HG02588 (cell line): ENCODE measurements at regions not wholly inside any gene's neighbourhood (a gene's known extent, or its start where the extent isn't known, plus 50 kb on each side); places are given as distances from the start of the nearest gene placed in this dataset.

Experiments used
- ATAC-seq: cut with Tn5 transposase; IDR thresholded peaks from one replicate; pipeline ENCODE4 v1.9.1; 2021; ENCODE audit warnings: mild to moderate bottlenecking, moderate library complexity; ENCODE audit not compliant: unreplicated experiment

DNA sequence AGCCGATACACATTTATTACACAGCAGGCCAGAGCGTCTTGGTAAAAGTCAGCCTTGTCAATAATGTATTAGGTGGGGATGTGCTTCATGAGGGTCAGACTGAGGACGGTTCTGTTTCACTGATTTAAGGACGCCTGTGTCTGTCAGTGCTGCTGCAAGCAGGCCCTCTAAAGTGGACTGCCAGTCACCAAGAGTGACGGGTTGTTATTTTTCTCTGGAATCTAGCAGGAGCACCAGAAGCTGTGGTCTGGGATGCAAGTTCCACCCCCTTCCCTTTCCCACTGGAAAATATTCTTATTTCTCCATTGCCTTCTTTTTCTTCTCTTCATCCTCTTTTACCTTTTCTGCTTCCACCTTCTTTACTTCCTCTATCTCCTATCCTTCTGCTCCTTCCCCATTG, 191.2 kb upstream of the NCAM1 start:
- ATAC-seq: no peak

DNA sequence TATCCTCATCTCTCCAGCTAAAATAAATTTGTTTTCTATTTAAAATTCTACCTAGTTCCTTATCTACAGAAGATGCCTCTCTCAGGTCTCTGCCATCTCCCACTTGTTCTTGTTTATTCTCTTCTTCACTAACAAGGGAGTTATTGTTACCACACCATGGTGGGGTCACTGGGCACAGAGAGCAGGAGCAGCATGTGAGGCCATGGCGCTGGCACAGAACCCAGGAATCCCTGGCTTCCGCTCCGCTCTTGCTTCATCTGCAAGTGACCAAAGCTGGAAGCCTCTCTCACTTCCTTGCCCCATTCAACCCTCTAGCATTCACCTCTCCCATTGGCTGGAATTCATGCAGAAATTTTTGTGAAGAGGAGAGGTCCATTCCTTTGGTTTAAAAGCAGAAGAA, 190.7 kb upstream of the NCAM1 start:
- ATAC-seq: no peak

DNA sequence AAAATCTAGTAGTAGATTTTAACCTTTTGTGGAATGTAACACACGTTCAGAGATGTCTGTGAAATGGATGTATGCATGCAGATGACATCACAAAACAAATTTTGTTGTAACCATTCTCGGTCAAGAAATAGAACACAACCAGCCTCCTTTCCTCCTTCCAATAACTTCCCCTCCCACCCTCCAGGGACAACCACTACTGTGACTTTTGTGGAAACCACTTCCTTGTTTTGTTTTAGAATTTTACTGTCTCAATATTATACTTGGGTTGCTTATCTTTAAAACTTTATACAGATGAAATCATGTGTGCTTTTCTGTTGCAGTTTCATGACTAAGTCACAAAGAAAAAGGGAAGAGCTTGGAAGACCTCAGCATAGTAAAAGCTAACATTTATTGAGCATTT, 189.4 kb upstream of the NCAM1 start:
- ATAC-seq: no peak

DNA sequence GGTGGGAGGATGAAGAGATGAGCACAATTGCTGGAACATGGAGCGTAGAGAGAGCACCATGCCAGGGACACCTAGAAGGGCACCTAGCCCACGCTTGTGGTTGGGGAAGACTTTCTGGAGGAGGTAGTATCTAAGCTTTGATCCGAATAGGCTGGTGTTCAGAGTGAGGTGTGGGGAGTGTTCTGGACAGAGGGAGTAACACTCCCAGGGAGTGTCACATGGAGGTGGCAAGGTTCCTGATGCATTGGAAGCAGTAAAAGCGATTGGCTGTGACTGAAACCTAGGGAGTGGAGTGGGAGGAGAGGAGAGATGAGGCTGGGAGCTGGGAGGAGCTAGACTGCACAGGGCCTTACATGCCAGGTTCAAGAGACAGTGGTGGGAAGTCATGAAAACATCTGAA, 188.0 kb upstream of the NCAM1 start:
- ATAC-seq: no peak

DNA sequence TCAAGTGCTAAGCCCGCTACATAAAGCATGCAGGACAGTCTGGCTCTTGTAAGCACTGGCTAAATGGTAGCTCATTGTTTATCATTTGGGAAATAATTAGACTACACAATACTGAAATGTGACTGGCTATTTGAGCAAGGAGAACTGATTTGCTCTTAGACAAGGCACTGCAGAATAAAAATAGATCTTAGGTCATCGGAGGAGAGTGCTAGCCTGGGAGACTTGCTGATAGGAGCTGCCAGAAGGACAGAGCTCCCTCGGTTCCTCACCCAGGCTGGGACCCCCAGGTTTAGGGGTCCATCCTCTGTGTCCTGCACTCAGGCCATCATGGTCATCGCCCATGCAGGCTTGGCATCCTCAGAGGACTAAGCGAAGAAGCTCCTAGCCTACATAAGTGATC, 184.4 kb upstream of the NCAM1 start:
- ATAC-seq: no peak

DNA sequence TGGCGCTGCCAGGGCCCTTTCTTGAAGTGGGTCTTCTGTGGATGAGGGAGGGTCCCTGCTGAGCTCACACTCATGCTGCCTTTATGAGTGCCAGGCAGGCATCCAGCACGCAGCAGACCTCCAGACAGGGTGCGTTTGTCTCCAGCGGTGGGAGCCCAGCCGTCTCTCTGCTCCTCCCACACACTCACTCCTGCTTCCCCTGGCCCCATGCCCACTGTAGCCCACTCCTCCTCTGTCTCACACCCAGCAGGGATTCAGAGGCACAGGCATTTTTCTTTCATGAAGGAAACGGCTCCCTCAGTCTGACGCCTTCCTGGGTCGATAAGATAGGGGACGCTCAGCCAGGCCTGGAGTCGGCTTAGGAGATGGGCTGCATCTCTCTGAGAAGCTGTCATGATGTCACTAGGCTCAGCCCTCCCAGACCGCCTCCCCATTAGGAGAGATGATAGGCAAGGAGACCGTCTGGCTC, 183.9 kb upstream of the NCAM1 start:
- ATAC-seq: no peak

DNA sequence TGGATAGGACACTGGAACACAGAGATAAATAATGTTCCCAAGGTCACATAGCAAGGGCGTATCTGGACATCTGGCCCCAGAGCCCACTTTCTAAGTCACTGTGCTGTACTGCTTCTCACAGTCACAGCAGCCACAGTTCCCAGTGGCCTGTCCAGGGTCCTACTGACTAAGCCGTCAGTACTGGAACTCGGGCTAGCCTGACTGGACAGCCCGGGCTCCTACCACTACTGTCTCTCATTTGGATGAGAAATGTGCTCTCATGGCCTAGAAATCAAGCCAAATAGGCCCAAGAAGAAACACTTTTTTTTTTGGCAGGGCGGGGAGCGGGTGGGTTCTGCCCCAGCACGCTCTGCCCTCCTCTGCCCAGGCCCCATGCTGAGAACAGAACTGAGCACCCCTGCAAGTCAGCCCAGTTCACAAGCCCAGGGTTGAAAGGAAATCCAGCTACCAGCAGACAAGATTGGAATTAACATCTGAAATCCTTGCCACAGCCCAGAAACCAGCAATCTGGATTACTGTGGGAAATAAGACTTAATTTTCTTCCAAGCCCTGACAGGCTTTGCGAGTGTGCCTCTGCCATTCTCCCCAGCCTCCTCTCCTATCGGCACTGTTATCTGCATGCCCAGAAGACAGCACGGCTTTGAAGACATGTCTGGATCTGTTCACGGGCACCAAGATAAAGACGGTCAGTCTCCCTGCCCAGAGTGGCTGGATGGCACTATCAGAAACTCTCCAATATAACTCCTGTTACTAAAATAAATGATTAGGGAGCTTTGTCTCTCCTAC, 182.9 kb upstream of the NCAM1 start:
- ATAC-seq: no peak

DNA sequence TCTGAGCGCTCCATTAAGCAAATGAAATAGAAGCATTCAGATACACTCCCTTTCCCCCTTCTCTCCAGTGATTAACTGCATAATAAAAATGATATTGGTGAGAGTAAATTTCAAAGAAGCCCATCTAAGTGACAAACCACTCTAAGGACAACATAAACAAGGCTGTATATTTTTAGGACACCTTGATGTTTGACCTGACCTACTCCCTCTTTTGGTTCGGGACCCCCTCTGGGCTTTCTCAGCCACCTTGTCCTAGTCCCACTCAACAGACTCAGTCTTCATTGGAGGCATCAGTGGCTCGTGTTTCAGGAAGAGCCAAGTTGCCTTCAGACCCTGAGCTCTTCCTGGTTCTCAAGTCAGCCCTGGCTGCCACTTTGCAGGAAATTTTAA, 182.3 kb upstream of the NCAM1 start:
- ATAC-seq: no peak

DNA sequence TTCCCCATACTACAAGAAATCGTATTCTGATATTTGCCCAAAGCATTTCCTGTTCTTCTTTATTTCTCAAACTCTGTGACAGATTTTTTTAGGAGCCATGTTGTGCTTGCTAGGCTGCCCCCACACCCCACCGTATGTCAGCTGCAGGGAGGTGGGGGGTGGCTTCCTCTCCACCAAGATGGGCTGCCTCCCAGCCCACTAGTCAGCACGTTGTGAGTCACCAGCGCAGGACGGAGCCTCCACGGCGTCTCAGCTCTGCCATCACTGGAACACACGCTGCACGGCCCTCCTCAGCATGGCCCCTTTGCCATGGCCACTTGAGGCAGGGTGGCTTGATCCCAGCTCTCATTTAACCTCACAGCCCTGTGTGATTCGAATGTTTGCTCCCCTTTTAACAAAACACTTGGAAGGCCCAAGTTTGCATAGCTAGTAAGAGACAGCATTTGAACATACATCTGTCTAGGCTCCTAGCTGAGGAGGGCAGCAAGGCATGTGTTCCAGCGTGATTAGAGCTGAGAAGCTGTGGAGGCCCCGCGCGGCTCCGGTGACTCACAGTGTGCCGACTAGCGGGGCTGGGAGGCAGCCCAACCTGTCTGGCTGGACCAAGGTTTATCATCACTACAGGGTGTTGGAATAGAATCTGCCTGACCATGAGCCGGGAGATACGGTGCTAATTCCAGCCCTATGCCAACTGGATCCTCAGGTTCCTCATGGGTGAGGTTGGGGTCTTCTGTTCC, 180.7 kb upstream of the NCAM1 start:
- no peak for ATAC-seq

DNA sequence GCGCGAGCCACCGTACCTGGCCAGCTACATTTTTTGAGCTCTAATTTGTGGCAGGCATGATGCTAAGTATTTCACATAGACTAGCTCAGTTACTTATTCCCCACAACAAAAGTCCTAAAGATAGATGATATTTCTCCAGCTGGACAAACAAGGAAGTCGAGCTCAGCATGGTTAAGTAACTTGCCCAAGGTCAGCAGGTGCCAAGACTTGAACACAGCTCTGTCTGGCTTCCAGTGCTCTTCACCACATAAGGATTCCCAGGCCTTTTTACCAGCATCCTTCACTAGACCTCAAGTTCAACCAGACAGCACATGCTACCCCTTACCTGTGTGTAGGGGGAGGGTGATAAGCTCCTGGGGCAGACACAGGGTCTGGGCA, 177.3 kb upstream of the NCAM1 start:
- no peak for ATAC-seq

DNA sequence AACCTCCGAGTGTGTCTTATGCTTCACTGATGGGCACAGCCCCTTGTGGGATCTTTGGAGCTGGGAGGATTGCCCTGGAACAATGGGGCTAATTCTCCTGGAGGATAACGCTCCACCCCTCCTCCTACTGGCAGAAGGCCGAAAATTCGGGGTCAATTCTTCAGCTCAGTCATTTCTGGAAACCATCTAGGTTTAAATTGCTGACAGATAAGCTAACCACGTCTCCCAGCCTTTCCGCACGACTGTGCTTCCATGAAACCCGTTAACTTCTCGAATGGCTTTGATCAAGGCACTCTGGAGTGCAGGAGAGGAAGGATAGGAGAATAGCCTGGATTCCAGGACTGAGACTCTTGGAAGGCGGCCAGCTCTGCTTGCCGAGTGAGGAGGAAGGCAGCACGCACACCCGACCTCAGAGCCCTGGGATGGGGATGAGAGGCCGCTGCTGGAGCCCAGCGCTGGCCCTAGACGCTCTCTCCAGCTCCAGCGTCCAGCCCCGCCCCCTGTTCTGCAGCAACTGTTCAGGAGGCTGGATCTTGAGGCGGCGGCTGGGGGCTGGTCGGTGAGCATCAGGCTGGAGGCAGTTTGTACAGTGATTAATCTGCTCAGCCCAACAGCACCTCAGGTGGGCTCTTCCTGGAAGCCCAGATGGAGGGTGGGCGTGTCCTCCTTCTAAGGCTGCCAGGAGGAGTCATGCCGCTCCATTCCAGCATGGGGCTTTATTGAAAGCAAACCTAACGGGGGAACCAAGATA, 176.7 kb upstream of the NCAM1 start:
- no peak for ATAC-seq

DNA sequence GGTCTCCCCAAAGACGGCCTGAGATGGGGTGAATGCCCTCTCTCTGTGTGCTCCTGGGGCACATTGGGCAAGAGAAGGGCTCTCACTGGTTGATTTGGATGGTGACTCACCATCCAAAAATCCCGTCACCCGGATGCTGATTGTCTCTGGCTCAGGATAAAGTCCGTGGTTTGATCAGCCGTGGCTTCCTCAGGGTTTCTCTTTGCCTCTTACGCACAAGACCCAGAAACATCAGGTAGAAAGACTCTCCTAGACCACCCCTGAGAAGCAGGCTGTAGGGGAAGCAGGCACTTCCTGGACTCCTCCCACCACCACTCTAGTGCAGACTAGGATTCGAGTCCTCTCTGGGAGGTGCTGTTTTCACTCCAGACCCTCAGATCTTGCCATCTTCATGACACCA, 176.1 kb upstream of the NCAM1 start:
- ATAC-seq: no peak

DNA sequence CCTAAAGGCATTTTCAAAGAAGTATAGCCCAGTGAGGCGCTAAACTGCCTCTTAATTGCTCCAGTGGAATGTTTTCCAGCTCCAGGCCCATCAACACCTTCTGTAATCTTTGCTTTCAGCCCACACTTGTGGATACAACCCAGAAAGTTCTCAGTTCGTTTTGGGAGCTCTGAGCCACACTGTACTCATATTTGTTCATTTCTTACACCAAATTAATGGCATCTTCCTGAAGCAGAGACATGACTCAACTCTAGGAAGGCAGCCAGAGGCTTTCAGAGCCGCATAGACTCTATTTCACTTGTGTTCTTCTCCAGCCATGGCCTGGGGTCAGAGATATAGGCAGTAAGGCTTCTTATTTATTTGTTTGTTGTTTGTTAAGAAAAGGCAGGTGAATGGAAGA, 175.5 kb upstream of the NCAM1 start:
- no peak for ATAC-seq

DNA sequence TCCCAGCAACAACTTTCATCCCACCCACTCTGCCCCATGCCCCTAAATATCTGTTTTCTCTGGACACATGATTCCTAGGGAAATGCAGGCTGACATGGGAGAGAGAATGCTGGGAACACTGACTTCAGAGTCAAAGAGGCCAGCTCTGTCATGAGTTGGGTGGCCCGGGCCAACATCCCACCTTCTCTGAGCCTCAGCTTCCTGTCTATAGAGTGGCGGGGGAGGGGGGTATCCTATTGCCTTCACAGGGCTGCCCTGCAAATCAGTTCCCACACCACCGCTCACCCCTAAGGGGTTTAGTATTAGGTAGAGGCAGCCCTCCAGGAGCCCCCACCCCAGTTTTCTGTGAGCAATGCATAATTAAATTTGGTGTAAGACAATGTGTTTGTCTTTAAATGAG, 175.0 kb upstream of the NCAM1 start:
- no peak for ATAC-seq

DNA sequence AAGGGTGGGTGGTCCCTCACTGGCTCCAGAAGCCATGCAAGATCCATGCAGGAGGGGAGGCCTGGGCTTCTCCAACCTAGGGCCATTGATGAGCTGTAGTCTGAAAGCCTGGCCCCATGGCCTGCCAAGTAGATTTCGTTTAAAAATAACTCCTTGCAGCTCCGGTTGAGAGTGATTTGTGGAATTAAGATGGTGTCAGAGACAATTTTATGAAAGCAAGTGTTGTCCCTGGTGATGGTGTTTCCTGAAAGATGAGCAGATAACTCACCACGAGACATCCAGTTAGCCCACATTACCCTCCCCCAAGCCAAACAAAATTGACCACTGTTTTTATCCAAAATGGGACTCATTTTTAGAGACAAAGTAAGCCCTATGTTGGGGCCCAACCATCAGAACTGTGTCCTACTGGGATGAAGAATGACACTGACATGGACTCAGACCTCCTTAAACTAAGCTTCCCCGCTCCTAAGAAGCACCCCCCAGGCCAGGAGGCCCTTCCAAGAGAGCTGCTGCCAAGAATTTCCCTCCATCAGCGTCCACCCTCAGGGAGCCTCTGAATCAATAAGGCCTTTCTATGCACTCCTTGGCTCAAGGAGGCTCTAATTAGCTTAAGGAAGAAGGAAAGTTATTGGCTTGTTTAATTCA, 174.2 kb upstream of the NCAM1 start:
- ATAC-seq: no peak

DNA sequence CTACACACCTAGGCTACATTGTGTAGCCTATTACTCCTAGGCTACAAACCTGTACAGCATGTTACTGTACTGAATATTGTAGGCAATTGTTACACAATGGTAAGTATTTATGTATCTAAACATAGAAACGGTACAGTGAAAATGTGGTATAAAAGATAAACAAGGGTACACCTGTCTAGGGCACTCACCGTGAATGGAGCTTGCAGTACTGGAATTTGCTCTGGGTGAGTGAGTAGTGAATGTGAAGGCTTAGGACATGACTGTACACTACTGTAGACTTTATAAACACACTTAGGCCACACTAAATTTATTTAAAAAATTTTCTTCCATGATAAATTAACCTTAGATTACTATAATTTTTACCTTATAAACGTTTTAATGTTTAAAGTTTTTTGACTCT, 171.7 kb upstream of the NCAM1 start:
- ATAC-seq: no peak

DNA sequence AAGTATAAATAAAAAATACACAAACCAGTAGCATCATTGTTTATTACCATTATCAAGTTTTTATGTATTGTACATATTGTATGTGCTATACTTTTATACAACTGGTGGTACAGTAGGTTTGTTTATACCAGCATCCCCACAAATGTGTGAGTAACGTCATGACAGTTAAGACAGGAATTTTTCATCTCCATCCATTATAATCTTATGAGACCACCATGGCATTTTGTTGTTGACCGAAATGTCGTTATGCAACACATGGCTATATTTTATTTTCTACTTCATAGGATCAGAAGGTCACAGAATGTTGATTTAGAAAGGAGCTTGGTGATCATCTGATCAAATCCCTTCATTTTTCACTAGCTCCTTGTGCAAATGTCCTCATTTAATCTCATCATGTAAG, 170.9 kb upstream of the NCAM1 start:
- no peak for ATAC-seq

DNA sequence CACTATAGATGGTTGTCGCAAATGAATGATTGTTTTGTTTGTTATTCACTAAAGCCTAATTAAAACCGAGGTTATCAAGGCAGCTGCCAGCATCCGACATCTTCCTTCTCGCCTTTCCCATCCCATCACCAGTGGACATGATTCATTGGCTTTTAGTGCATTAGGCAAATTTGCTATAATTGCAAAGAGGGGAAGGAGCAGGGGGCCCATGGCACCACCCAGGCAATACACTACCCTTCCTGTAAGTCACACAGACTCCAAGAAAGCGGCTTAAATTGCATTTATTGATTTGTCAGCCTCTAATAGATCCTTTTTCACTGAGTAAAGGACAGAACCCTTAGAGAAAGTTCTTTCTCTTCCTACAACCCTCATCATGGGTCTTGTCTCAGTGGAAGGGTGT, 169.2 kb upstream of the NCAM1 start:
- ATAC-seq: no peak

DNA sequence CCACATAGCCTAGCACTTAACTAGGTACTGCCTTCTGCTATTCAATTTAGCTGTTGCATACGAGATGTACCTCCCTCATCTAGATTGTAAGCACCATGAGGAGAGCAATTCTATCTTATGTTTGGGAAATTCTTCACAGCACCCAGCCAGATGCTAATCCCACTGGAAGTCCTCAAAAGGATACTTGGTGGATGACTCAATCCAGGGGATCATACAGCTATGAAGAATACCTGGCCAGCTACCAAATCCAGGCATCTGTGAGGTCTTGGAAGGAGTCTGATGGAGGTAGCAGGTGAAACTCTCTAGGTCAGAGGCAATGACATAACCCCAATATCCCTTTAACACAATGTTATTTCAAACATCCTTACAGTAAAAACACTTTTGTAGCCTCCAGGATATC, 167.8 kb upstream of the NCAM1 start:
- ATAC-seq: no peak

DNA sequence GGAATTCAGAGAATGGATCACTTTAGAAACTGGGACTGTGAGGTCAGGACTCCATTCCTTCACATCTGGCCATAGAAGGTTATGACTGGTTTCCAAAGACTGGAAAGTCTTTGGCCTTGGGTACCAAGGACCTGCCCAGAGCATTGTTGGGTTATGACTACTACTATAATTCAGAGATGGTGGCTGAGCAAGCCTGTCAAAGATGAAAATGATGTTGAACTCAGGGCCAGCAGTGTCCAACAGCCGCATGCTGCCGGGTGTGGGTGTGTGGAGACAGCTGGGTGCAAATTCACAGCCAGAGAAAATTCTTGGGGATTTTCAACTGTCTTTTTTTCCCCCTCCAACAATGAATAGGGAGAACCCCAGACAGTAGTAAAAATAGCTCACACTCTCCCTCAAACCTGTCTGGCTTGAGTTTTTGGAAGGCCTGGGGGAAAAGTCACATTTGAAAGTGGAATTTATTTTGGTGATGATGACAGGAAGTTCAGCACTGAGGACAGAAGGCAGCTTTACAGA, 166.8 kb upstream of the NCAM1 start:
- no peak for ATAC-seq

DNA sequence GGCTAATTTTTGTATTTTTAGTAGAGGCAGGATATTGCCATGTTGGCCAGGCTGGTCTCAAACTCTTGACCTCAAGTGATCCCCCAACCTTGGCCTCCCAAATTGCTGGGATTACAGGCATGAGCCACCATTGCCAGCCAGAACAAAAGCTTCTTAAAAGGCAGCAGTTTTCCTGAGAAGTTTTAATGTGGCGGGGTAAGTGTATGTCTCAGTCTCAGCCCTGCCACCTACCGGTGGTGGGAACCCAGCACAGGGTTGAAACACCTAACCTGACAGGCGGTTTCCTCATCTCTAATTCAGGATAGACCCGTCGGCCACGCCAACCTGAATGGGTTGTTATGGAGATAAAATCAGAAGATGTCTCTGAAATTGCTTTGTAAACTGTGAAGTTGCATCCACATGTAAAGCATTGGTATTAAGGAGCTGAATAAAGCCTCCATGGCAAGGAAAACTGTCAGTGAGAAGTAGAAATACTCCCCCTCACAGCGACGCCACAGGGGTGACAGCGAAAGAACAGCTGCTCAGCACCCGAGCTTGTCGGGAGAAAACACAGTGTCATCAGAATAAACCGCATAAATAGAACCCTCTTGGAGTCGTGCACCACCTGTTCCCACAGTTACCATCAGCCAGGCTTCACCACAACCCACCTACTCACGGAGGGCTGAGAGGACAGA, 165.9 kb upstream of the NCAM1 start:
- no peak for ATAC-seq
